ENCODE measurements at regions not wholly inside any gene's neighbourhood (a gene's known extent, or its start where the extent isn't known, plus 50 kb on each side); places are given as distances from the start of the nearest gene placed in this dataset.
"Not testable (repeated sequence)": the region's sequence is repeated elsewhere in the genome, so short reads cannot be mapped to it uniquely, and the experiment has no call there.

GRCh38 chr13:44823555-44823954, 165.7 kb downstream of the NUFIP1 start:
- WGBS: 94% methylated on average over 7 of the region's 7 CpGs
- H3K27me3 ChIP-seq (ENCODE audit: control insufficient read depth, insufficient read depth); H3K9me3 ChIP-seq (ENCODE audit: control insufficient read depth, low read length); H3K4me1 ChIP-seq (ENCODE audit: control insufficient read depth, insufficient read depth, low read length); H3K4me3 ChIP-seq (ENCODE audit: low read length); H3K27ac ChIP-seq (ENCODE audit: low read length); ATAC-seq; DNase-seq; intact Hi-C loops (cut with DNase I): not testable (repeated sequence)

GRCh38 chr13:44822291-44822690, 167.0 kb downstream of the NUFIP1 start:
- intact Hi-C loops (cut with DNase I): no loop called here
- Histone ChIP-seq H3K4me3 (ENCODE audit: low read length) (no peak overlapping the region), H3K27ac (ENCODE audit: low read length) (no peak overlapping the region), H3K4me1 (ENCODE audit: control insufficient read depth, insufficient read depth, low read length) (no peaks in the 10 kb centered on the region), H3K9me3 (ENCODE audit: control insufficient read depth, low read length) (no peaks in the 10 kb centered on the region), H3K27me3 (ENCODE audit: control insufficient read depth, insufficient read depth) (no peaks in the 10 kb centered on the region)
- no peak for DNase-seq
- WGBS: 92% methylated on average over 12 of the region's 12 CpGs
- ATAC-seq: no peak

GRCh38 chr13:44819772-44820171, 169.5 kb downstream of the NUFIP1 start:
- ATAC-seq (no peak), DNase-seq (no peak)
- WGBS: 85% methylated on average over 6 of the region's 6 CpGs
- no peak overlapping the region for H3K4me3 ChIP-seq (ENCODE audit: low read length)
- intact Hi-C loops (cut with DNase I): no loop called here
- no peak overlapping the region for H3K27ac ChIP-seq (ENCODE audit: low read length)
- H3K9me3 ChIP-seq (ENCODE audit: control insufficient read depth, low read length): no peaks in the 10 kb centered on the region
- H3K27me3 ChIP-seq (ENCODE audit: control insufficient read depth, insufficient read depth): no peaks in the 10 kb centered on the region
- H3K4me1 ChIP-seq (ENCODE audit: control insufficient read depth, insufficient read depth, low read length): no peaks in the 10 kb centered on the region

- no peak for ATAC-seq
- WGBS: 80% methylated on average over 3 of the region's 3 CpGs
These were observed 170.0 kb downstream of the NUFIP1 start for GRCh38 chr13:44819245-44819644.

GRCh38 chr13:44818428-44818827, 170.8 kb downstream of the NUFIP1 start:
- ATAC-seq (no peak), DNase-seq (no peak)
- WGBS: 63% methylated on average over 6 of the region's 6 CpGs
- intact Hi-C loops (cut with DNase I): no loop called here
- no peak overlapping the region for H3K4me3 ChIP-seq (ENCODE audit: low read length)
- no peak overlapping the region for H3K27ac ChIP-seq (ENCODE audit: low read length)
- no peaks in the 10 kb centered on the region for H3K27me3 ChIP-seq (ENCODE audit: control insufficient read depth, insufficient read depth)
- H3K4me1 ChIP-seq (ENCODE audit: control insufficient read depth, insufficient read depth, low read length): no peaks in the 10 kb centered on the region
- H3K9me3 ChIP-seq (ENCODE audit: control insufficient read depth, low read length): no peaks in the 10 kb centered on the region

More at GRCh38 chr13:44819245-44819644, 170.0 kb downstream of the NUFIP1 start:
- no peak overlapping the region for H3K27ac ChIP-seq (ENCODE audit: low read length)
- no peak for DNase-seq
- H3K4me1 ChIP-seq (ENCODE audit: control insufficient read depth, insufficient read depth, low read length): no peaks in the 10 kb centered on the region
- H3K27me3 ChIP-seq (ENCODE audit: control insufficient read depth, insufficient read depth): no peaks in the 10 kb centered on the region
- intact Hi-C loops (cut with DNase I): no loop called here
- H3K9me3 ChIP-seq (ENCODE audit: control insufficient read depth, low read length): no peaks in the 10 kb centered on the region
- H3K4me3 ChIP-seq (ENCODE audit: low read length): no peak overlapping the region

GRCh38 chr13:44818016-44818415, 171.3 kb downstream of the NUFIP1 start:
- no peaks in the 10 kb centered on the region for H3K4me1 ChIP-seq (ENCODE audit: control insufficient read depth, insufficient read depth, low read length)
- H3K27me3 ChIP-seq (ENCODE audit: control insufficient read depth, insufficient read depth): no peaks in the 10 kb centered on the region
- no peak for ATAC-seq
- 83% methylated on average over 5 of the region's 5 CpGs for WGBS
- intact Hi-C loops (cut with DNase I): no loop called here
- no peak overlapping the region for H3K27ac ChIP-seq (ENCODE audit: low read length)
- DNase-seq: no peak
- no peak overlapping the region for H3K4me3 ChIP-seq (ENCODE audit: low read length)
- H3K9me3 ChIP-seq (ENCODE audit: control insufficient read depth, low read length): no peaks in the 10 kb centered on the region

- Histone ChIP-seq H3K27ac (ENCODE audit: low read length) (no peak overlapping the region), H3K9me3 (ENCODE audit: control insufficient read depth, low read length) (no peaks in the 10 kb centered on the region), H3K4me1 (ENCODE audit: control insufficient read depth, insufficient read depth, low read length) (no peaks in the 10 kb centered on the region), H3K27me3 (ENCODE audit: control insufficient read depth, insufficient read depth) (no peaks in the 10 kb centered on the region), H3K4me3 (ENCODE audit: low read length) (no peak overlapping the region)
- ATAC-seq (no peak), DNase-seq (no peak)
- WGBS: 69% methylated on average over 5 of the region's 5 CpGs
- intact Hi-C loops (cut with DNase I): no loop called here
These were observed 172.1 kb downstream of the NUFIP1 start for GRCh38 chr13:44817131-44817671.

GRCh38 chr13:44816701-44817100, 172.6 kb downstream of the NUFIP1 start:
- H3K27me3 ChIP-seq (ENCODE audit: control insufficient read depth, insufficient read depth): no peaks in the 10 kb centered on the region
- no peak overlapping the region for H3K4me3 ChIP-seq (ENCODE audit: low read length)
- ATAC-seq: no peak
- DNase-seq: no peak
- H3K9me3 ChIP-seq (ENCODE audit: control insufficient read depth, low read length): no peaks in the 10 kb centered on the region
- 94% methylated on average over 1 of the region's 1 CpG for WGBS
- no peak overlapping the region for H3K27ac ChIP-seq (ENCODE audit: low read length)
- intact Hi-C loops (cut with DNase I): no loop called here
- H3K4me1 ChIP-seq (ENCODE audit: control insufficient read depth, insufficient read depth, low read length): no peaks in the 10 kb centered on the region

- WGBS: 49% methylated on average over 5 of the region's 5 CpGs
- DNase-seq: no peak
- H3K27ac ChIP-seq (ENCODE audit: low read length): no peak overlapping the region
- no peak overlapping the region for H3K4me3 ChIP-seq (ENCODE audit: low read length)
- peak; percentile 67 to 71 for ATAC-seq
- H3K4me1 ChIP-seq (ENCODE audit: control insufficient read depth, insufficient read depth, low read length): no peaks in the 10 kb centered on the region
- intact Hi-C loops (cut with DNase I): no loop called here
- no peaks in the 10 kb centered on the region for H3K9me3 ChIP-seq (ENCODE audit: control insufficient read depth, low read length)
- no peaks in the 10 kb centered on the region for H3K27me3 ChIP-seq (ENCODE audit: control insufficient read depth, insufficient read depth)
These were observed 173.6 kb downstream of the NUFIP1 start for GRCh38 chr13:44815623-44816022.

- H3K9me3 ChIP-seq (ENCODE audit: control insufficient read depth, low read length): no peaks in the 10 kb centered on the region
- no peaks in the 10 kb centered on the region for H3K27me3 ChIP-seq (ENCODE audit: control insufficient read depth, insufficient read depth)
- H3K4me1 ChIP-seq (ENCODE audit: control insufficient read depth, insufficient read depth, low read length): peaks cover 2% of the 10 kb centered on the region
- no peak for DNase-seq
- ATAC-seq: no peak
- WGBS: 87% methylated on average over 2 of the region's 2 CpGs
- intact Hi-C loops (cut with DNase I): no loop called here
- H3K27ac ChIP-seq (ENCODE audit: low read length): no peak overlapping the region
- no peak overlapping the region for H3K4me3 ChIP-seq (ENCODE audit: low read length)
These were observed 174.4 kb downstream of the NUFIP1 start for GRCh38 chr13:44814836-44815235.

- DNase-seq (no peak), ATAC-seq (no peak)
- Histone ChIP-seq H3K4me3 (ENCODE audit: low read length) (no peak overlapping the region), H3K9me3 (ENCODE audit: control insufficient read depth, low read length) (no peaks in the 10 kb centered on the region), H3K27me3 (ENCODE audit: control insufficient read depth, insufficient read depth) (no peaks in the 10 kb centered on the region), H3K27ac (ENCODE audit: low read length) (no peak overlapping the region), H3K4me1 (ENCODE audit: control insufficient read depth, insufficient read depth, low read length) (peaks cover 2% of the 10 kb centered on the region)
- 97% methylated on average over 2 of the region's 2 CpGs for WGBS
- intact Hi-C loops (cut with DNase I): no loop called here
These were observed 175.1 kb downstream of the NUFIP1 start for GRCh38 chr13:44814161-44814560.

GRCh38 chr13:44812818-44813217, 176.5 kb downstream of the NUFIP1 start:
- H3K9me3 ChIP-seq (ENCODE audit: control insufficient read depth, low read length): no peaks in the 10 kb centered on the region
- no peak overlapping the region for H3K27ac ChIP-seq (ENCODE audit: low read length)
- DNase-seq (no peak), ATAC-seq (no peak)
- WGBS: 45% methylated on average over 3 of the region's 3 CpGs
- no peak overlapping the region for H3K4me3 ChIP-seq (ENCODE audit: low read length)
- H3K27me3 ChIP-seq (ENCODE audit: control insufficient read depth, insufficient read depth): no peaks in the 10 kb centered on the region
- peaks cover 2% of the 10 kb centered on the region for H3K4me1 ChIP-seq (ENCODE audit: control insufficient read depth, insufficient read depth, low read length)
- intact Hi-C loops (cut with DNase I): no loop called here
